GM12892 (cell line): ENCODE measurements at regions not wholly inside any gene's neighbourhood (a gene's known extent, or its start where the extent isn't known, plus 50 kb on each side); places are given as distances from the start of the nearest gene placed in this dataset.

Experiments used
- DNase-seq: peaks from one replicate; pipeline ENCODE4 v3.0.0; 2011; ENCODE audit not compliant: insufficient read length
- FAIRE-seq: peaks from 2 replicates; lab custom pipeline; 2011; peaks lifted over from hg19 to GRCh38; lab: Jason Lieb, UNC
- POLR2A ChIP-seq: IDR thresholded peaks from 2 replicates; pipeline ENCODE4 v1.6.1; 2011; ENCODE audit warnings: low read depth, low read length, control low read depth
- POLR2AphosphoS5 ChIP-seq: IDR thresholded peaks from 2 replicates; pipeline ENCODE4 v1.6.1; 2011; ENCODE audit warnings: low read depth, low read length, control low read depth
- TAF1 ChIP-seq: IDR thresholded peaks from 2 replicates; pipeline ENCODE4 v1.6.1; 2011; ENCODE audit warnings: low read depth, mild to moderate bottlenecking, control low read depth, low read length, borderline replicate concordance

DNA sequence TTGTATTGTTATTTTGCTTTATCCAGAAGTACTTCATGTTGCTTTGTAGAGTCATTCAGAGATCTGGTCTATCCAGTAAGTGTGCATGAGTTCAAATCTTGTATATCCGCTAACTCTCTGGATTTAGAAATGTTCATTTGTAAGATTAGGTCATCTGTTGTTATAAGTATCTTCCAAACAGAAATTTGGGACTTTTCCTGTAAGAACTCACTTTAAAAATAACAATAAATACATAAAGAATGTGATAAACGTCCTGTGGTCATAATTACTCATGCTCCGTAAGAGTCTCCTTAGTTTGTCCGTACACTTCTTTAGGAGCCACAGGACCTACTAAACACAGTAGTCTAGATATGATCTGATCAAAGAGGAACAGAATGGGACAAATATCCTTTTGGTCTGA lies 699.9 kb upstream of the SLC8A1 start:
- FAIRE-seq (no peak), DNase-seq (no peak)
- TF ChIP-seq POLR2AphosphoS5 = no peak
- no peak for TF ChIP-seq TAF1
- TF ChIP-seq POLR2A = no peak

DNA sequence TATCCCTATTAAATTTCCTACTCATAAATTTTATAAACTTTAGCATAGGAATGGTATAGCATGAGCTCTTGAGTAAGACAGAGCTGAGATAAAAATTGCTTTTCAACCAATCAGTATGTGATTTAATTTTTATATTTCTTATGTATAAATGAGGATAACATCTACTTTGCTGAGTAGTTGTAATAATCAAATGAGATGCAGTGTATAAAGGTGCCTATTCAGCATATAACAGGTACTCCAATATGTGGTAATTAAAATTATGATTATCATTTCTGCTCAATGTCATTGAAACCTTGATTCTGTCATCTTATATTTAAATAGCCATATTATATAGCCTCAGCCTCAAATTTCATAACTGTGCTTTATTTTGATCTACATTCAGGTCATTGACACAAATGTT lies 700.4 kb upstream of the SLC8A1 start:
- TF ChIP-seq POLR2A (no peak), POLR2AphosphoS5 (no peak), TAF1 (no peak)
- no peak for DNase-seq
- no peak for FAIRE-seq

DNA sequence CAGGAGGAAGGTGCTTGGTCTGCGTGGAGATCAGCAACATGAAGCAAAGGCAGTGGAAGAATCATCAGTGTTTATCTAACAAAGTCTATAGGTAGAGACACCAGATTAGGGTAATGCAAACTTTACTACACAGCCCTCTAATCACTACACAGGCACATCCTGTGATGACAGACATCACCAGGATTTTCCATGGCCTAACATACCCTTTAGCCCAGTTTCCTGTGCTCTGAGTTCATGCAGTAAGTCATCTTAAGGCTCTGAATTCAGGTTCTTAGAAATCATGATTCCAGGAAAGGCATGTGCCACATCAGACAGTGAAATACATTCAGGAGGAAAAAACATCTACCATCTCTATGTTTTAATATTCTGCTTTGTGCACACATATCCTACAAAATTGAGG lies 708.5 kb upstream of the SLC8A1 start:
- FAIRE-seq = no peak
- DNase-seq = no peak
- no peak for TF ChIP-seq POLR2AphosphoS5
- no peak for TF ChIP-seq TAF1
- no peak for TF ChIP-seq POLR2A

GRCh38 chr2:41167014-41167413 lies 715.1 kb upstream of the SLC8A1 start:
- FAIRE-seq (no peak), DNase-seq (no peak)
- TF ChIP-seq POLR2A = no peak
- no peak for TF ChIP-seq TAF1
- TF ChIP-seq POLR2AphosphoS5 = no peak

DNA sequence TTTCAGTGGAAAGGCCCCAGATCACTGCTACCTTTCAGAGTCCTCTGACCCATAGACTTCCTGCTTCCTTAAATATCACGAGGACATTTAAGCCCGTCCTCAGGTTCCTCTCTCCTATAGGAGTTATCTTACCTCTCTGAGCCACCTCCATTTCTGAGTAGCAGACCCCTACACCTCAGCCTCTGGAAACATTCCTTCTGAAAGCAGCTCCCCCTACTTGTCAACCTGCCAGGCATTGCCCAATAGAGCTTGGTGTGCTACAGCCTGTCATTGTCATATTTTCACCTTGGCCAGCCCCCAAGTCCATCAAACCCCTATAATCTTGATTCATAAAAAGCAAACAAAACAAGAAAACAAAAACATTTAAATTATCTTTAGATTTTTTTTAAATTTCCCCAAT lies 717.9 kb upstream of the SLC8A1 start:
- FAIRE-seq (no peak), DNase-seq (no peak)
- no peak for TF ChIP-seq POLR2AphosphoS5
- TF ChIP-seq TAF1 = no peak
- TF ChIP-seq POLR2A = no peak

GRCh38 chr2:41170589-41170988 lies 718.7 kb upstream of the SLC8A1 start:
- no peak for TF ChIP-seq POLR2A
- no peak for TF ChIP-seq TAF1
- no peak for TF ChIP-seq POLR2AphosphoS5
- DNase-seq (no peak), FAIRE-seq (no peak)

- TF ChIP-seq POLR2AphosphoS5 (no peak), POLR2A (no peak), TAF1 (no peak)
- no peak for FAIRE-seq
- DNase-seq = no peak
Observed at GRCh38 chr2:41180387-41180786, 728.5 kb upstream of the SLC8A1 start.

DNA sequence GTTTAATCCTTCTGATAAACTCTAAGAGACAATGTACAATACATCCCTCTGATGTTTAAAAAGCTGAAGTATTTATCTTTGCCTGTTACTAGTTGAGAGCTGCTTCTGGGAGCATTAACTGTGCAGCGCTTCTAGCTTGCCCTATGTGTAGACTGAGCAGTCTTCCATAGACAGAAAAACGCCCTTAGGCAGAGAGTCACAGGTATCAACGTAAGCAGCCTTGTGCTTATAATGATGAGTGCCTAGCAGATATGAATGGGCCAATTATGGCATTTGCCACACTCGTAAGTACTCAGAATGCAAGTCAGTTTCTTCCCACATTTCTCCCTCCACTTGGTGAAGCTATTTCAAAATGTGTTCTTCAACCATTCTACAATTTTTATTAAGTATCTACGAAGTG lies 731.1 kb upstream of the SLC8A1 start:
- TF ChIP-seq TAF1 (no peak), POLR2A (no peak), POLR2AphosphoS5 (no peak)
- no peak for FAIRE-seq

DNA sequence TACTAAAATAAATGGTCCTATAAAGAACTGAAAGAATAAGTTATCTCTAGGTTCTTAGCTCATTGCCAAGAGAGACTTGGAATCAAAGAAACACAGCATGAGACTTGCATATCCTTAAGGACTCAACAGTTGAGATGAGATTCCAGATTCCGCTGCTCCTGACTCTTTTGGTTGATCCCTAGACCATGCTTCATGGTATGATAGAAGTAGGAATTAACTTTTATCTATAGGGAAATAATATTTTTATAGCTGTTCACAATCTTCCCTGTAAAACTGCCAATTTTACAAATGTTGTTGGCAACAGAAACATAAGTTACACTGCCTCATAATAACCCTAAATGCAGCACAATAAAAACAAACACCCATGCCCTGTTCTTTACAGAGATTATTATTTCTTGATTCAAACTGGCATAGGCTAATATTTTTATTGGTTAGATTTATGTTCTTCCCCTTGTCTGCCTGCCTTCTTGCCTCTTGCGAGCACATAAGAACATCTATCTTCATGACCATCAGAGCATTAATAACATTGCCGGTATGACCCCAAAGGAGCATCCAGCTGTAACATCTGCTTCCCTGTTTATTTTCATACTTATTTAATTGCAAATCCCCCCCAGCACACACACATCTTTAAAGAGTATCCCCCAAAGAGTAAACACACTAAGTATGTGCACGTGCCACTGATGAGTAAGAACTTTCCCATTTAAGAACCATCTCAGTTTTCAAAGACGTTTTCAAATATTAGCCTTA lies 735.7 kb upstream of the SLC8A1 start:
- TF ChIP-seq POLR2A (no peak), TAF1 (no peak), POLR2AphosphoS5 (no peak)
- no peak for FAIRE-seq
- DNase-seq = no peak

More for the DNA sequence above, 731.1 kb upstream of the SLC8A1 start:
- DNase-seq = no peak

- TF ChIP-seq TAF1 (no peak), POLR2AphosphoS5 (no peak), POLR2A (no peak)
- FAIRE-seq = no peak
Observed at GRCh38 chr2:41194230-41194629, 742.3 kb upstream of the SLC8A1 start.

GRCh38 chr2:41197781-41198180 lies 745.9 kb upstream of the SLC8A1 start:
- DNase-seq (no peak), FAIRE-seq (no peak)
- TF ChIP-seq POLR2AphosphoS5 (no peak), POLR2A (no peak), TAF1 (no peak)

More at GRCh38 chr2:41194230-41194629, 742.3 kb upstream of the SLC8A1 start:
- no peak for DNase-seq

GRCh38 chr2:41199334-41199733 lies 747.4 kb upstream of the SLC8A1 start:
- DNase-seq (no peak), FAIRE-seq (no peak)
- TF ChIP-seq TAF1 (no peak), POLR2AphosphoS5 (no peak), POLR2A (no peak)
